ENCODE measurements at regions not wholly inside any gene's neighbourhood (a gene's known extent, or its start where the extent isn't known, plus 50 kb on each side); places are given as distances from the start of the nearest gene placed in this dataset.

DNA sequence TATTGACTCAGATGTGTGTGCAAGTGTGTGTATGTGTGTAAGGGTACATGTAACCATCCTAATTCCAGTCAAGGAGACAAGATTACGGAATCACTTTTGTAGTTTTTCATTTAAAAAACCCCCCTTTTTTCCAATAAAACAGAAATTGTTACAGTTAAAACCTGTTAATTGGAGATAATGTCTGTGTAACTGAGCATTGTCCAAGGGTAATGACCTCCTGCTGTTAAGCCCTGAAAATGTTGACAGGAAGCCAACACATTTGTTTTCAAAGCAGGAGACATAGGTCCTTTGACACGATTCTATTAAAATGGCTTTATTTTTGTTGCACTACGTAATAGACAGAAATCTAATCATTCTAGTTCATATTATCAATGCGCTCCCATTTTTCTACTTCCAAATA, 457.3 kb upstream of the ARRDC3 start:
- Histone ChIP-seq H4K20me1 (ENCODE audit: insufficient read depth, low read length) (no peaks in the 10 kb centered on the region), H3K27ac (ENCODE audit: low read depth, low read length, poor library complexity, severe bottlenecking) (no peak overlapping the region), H3K9me2 (ENCODE audit: insufficient read depth, low read length) (no peaks in the 10 kb centered on the region), H3K36me3 (ENCODE audit: insufficient read depth, low read length) (no peaks in the 10 kb centered on the region), H2AFZ (ENCODE audit: low read length) (no peak overlapping the region), H3K4me2 (ENCODE audit: low read length) (no peak overlapping the region), H3K9me3 (ENCODE audit: low read length) (no peaks in the 10 kb centered on the region), H3K4me1 (ENCODE audit: insufficient read depth, low read length, poor library complexity, severe bottlenecking) (no peaks in the 10 kb centered on the region), H3K79me2 (ENCODE audit: insufficient read depth, low read depth, low read length) (no peaks in the 10 kb centered on the region), H3K4me3 (ENCODE audit: low read depth, low read length, poor library complexity, severe bottlenecking) (no peak overlapping the region)
- intact Hi-C loops (cut with micrococcal nuclease; ENCODE audit: unreplicated experiment) = no loop called here
- CTCF ChIA-PET (ENCODE audit: unreplicated experiment) = no interaction called here
- no peak for DNase-seq (ENCODE audit: low spot score)
- no TSS peak for BruUV-seq (replicated peaks)
- POLR2A ChIA-PET = no interaction called here
- TF ChIP-seq, protein P1, sequence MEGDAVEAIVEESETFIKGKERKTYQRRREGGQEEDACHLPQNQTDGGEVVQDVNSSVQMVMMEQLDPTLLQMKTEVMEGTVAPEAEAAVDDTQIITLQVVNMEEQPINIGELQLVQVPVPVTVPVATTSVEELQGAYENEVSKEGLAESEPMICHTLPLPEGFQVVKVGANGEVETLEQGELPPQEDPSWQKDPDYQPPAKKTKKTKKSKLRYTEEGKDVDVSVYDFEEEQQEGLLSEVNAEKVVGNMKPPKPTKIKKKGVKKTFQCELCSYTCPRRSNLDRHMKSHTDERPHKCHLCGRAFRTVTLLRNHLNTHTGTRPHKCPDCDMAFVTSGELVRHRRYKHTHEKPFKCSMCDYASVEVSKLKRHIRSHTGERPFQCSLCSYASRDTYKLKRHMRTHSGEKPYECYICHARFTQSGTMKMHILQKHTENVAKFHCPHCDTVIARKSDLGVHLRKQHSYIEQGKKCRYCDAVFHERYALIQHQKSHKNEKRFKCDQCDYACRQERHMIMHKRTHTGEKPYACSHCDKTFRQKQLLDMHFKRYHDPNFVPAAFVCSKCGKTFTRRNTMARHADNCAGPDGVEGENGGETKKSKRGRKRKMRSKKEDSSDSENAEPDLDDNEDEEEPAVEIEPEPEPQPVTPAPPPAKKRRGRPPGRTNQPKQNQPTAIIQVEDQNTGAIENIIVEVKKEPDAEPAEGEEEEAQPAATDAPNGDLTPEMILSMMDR (conservative IDR thresholded peaks at IDR 0.05; ENCODE audit: low read length) = no peak
- no peak for TF ChIP-seq EZH2phosphoT487 (IDR thresholded peaks at IDR 0.05; ENCODE audit: borderline replicate concordance, low read depth, low read length)

DNA sequence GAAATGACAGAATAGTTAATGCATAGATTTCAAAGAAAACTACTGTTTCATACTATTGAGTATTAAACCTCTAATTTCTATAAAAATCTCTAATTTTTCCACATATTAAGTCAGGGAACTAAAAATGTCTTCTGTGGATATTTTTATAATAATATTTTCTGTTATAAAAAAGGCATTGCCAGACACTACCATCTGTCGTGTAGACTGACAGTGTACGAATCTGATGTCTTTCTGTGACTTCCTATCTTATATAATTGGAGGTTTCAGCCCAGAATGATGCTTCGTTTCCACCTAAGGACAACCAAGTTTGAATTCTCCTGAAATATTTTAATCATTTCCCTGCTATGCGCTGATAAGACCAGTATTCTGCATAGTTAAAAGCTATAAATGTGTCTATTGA, 456.6 kb upstream of the ARRDC3 start:
- ChIA-PET POLR2A (no interaction called here), CTCF (ENCODE audit: unreplicated experiment) (no interaction called here)
- no peak overlapping the region for H3K27ac ChIP-seq (ENCODE audit: low read depth, low read length, poor library complexity, severe bottlenecking)
- H3K4me2 ChIP-seq (ENCODE audit: low read length) = no peak overlapping the region
- no peaks in the 10 kb centered on the region for H3K9me3 ChIP-seq (ENCODE audit: low read length)
- BruUV-seq (replicated peaks) = no TSS peak
- no peaks in the 10 kb centered on the region for H3K9me2 ChIP-seq (ENCODE audit: insufficient read depth, low read length)
- intact Hi-C loops (cut with micrococcal nuclease; ENCODE audit: unreplicated experiment) = no loop called here
- TF ChIP-seq, protein P1 (conservative IDR thresholded peaks at IDR 0.05; ENCODE audit: low read length) = no peak
- no peak for TF ChIP-seq EZH2phosphoT487 (IDR thresholded peaks at IDR 0.05; ENCODE audit: borderline replicate concordance, low read depth, low read length)
- H3K79me2 ChIP-seq (ENCODE audit: insufficient read depth, low read depth, low read length) = no peaks in the 10 kb centered on the region
- no peaks in the 10 kb centered on the region for H3K36me3 ChIP-seq (ENCODE audit: insufficient read depth, low read length)
- H3K4me3 ChIP-seq (ENCODE audit: low read depth, low read length, poor library complexity, severe bottlenecking) = no peak overlapping the region
- H2AFZ ChIP-seq (ENCODE audit: low read length) = no peak overlapping the region
- DNase-seq (ENCODE audit: low spot score) = no peak
- H4K20me1 ChIP-seq (ENCODE audit: insufficient read depth, low read length) = no peaks in the 10 kb centered on the region
- no peaks in the 10 kb centered on the region for H3K4me1 ChIP-seq (ENCODE audit: insufficient read depth, low read length, poor library complexity, severe bottlenecking)

DNA sequence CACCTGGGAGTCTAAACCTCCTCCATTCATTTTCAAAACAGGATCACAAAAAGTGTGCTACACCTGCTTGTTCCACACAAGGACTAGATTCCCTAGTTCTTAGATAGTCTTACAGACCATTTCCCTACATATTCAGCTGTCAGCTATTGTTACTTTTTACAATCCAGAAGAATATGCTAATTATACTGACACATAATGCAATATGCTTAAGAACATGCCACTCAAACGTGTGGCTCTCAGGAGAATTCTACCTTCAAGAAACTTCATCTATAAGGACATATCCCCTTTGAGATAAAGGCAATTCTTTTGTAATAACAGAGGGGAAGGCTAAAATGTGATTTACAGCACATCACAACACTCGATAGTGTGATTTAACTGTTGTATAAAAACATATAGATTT, 456.1 kb upstream of the ARRDC3 start:
- Histone ChIP-seq H4K20me1 (ENCODE audit: insufficient read depth, low read length) (no peaks in the 10 kb centered on the region), H3K4me3 (ENCODE audit: low read depth, low read length, poor library complexity, severe bottlenecking) (no peak overlapping the region), H3K79me2 (ENCODE audit: insufficient read depth, low read depth, low read length) (no peaks in the 10 kb centered on the region), H2AFZ (ENCODE audit: low read length) (no peak overlapping the region), H3K4me2 (ENCODE audit: low read length) (no peak overlapping the region), H3K27ac (ENCODE audit: low read depth, low read length, poor library complexity, severe bottlenecking) (no peak overlapping the region), H3K4me1 (ENCODE audit: insufficient read depth, low read length, poor library complexity, severe bottlenecking) (no peaks in the 10 kb centered on the region), H3K36me3 (ENCODE audit: insufficient read depth, low read length) (no peaks in the 10 kb centered on the region), H3K9me2 (ENCODE audit: insufficient read depth, low read length) (no peaks in the 10 kb centered on the region), H3K9me3 (ENCODE audit: low read length) (no peaks in the 10 kb centered on the region)
- DNase-seq (ENCODE audit: low spot score) = no peak
- BruUV-seq (replicated peaks) = no TSS peak
- ChIA-PET POLR2A (interaction anchor here (0.7 kb wide), 1 partner anchor 9 kb away, joined by 4 read pairs; no protein-coding TSS in a partner anchor), CTCF (ENCODE audit: unreplicated experiment) (no interaction called here)
- TF ChIP-seq, protein P1 (conservative IDR thresholded peaks at IDR 0.05; ENCODE audit: low read length) = no peak
- no peak for TF ChIP-seq EZH2phosphoT487 (IDR thresholded peaks at IDR 0.05; ENCODE audit: borderline replicate concordance, low read depth, low read length)
- intact Hi-C loops (cut with micrococcal nuclease; ENCODE audit: unreplicated experiment) = no loop called here

Data from OCI-LY7 (cell line).